Endothelial cell of umbilical vein (primary cell): ENCODE measurements at regions not wholly inside any gene's neighbourhood (a gene's known extent, or its start where the extent isn't known, plus 50 kb on each side); places are given as distances from the start of the nearest gene placed in this dataset.

Experiments used
- BruUV-seq: library from RNA; stranded (reverse); fragments of 400-500 nt; replicated peaks from 2 replicates; lab custom pipeline; 2021; lab: Mats Ljungman, UMichigan
- CTCF ChIA-PET: fragments of 300-600, 350-600 bp; sonication (Branson Sonifier 250); formaldehyde crosslinking; loops from one replicate; lab custom pipeline; 2021; ENCODE audit warnings: antibody characterized with exemption, inconsistent platforms; lab: Charles Lee
- POLR2A ChIA-PET: fragments of 300-600, 350-600 bp; sonication (Branson Sonifier 250); formaldehyde crosslinking; loops from one replicate; lab custom pipeline; 2021; ENCODE audit warnings: antibody characterized with exemption, inconsistent platforms; lab: Charles Lee
- DNase-seq: peaks from one replicate; pipeline ENCODE4 v3.0.0-alpha.2; 2011; ENCODE audit warnings: low read depth, low spot score
- FAIRE-seq: peaks from 2 replicates; lab custom pipeline; 2011; peaks lifted over from hg19 to GRCh38; lab: Jason Lieb, UNC
- H2AFZ ChIP-seq: 2 replicates; pipeline ENCODE4 v1.6.0; 2012; ENCODE audit warnings: low read depth, low read length, control low read depth, inconsistent platforms
- H3K27ac ChIP-seq: 2 replicates; pipeline ENCODE4 v1.5.1; 2011; ENCODE audit warnings: low read depth, mild to moderate bottlenecking, control low read depth, low read length, moderate library complexity; ENCODE audit not compliant: insufficient read depth
- H3K27me3 ChIP-seq, 2 experiments: 2 replicates each; pipeline versions ENCODE4 v1.6.0 to v1.6.1; 2011; ENCODE audit warnings: low read length in 2 of 2, mixed read lengths in 1 of 2; ENCODE audit not compliant: control insufficient read depth in 2 of 2, insufficient read depth in 2 of 2
- H3K36me3 ChIP-seq, 2 experiments: 2 replicates in 1 of 2; 3 replicates in 1 of 2; pipeline ENCODE4 v1.5.1; 2011; ENCODE audit warnings: low read length in 2 of 2, mild to moderate bottlenecking in 1 of 2, moderate library complexity in 1 of 2; ENCODE audit not compliant: control insufficient read depth in 2 of 2, insufficient read depth in 2 of 2; ENCODE audit errors: extremely low read depth in 1 of 2
- H3K4me1 ChIP-seq: 3 replicates; pipeline ENCODE4 v1.5.1; 2011; ENCODE audit warnings: mild to moderate bottlenecking, low read length; ENCODE audit not compliant: control insufficient read depth, insufficient read depth; ENCODE audit errors: extremely low read depth
- H3K4me2 ChIP-seq: 2 replicates; pipeline ENCODE4 v1.6.1; 2011; ENCODE audit warnings: low read length, control low read depth, mixed read lengths; ENCODE audit not compliant: insufficient read depth
- H3K4me3 ChIP-seq, 3 experiments: fragments of 200-600 bp in 1 of 3; sonication (generic), shearing (Covaris generic) in 1 of 3; replicated peaks in 1 of 3; 2 replicates each; pipeline ENCODE4 v1.5.1; 2011 to 2016; ENCODE audit warnings: control low read depth in 3 of 3, low read length in 3 of 3, mild to moderate bottlenecking in 2 of 3, inconsistent platforms in 1 of 3, low read depth in 1 of 3, moderate library complexity in 1 of 3; ENCODE audit not compliant: insufficient read depth in 1 of 3
- H3K79me2 ChIP-seq: 2 replicates; pipeline ENCODE4 v1.6.0; 2012; ENCODE audit warnings: low read length, inconsistent platforms; ENCODE audit not compliant: control insufficient read depth, insufficient read depth
- H3K9ac ChIP-seq: replicated peaks from 2 replicates; pipeline ENCODE3; 2011; ENCODE audit warnings: low read length, control low read depth; ENCODE audit not compliant: insufficient read depth; ENCODE audit errors: extremely low read depth
- H3K9me1 ChIP-seq: replicated peaks from 3 replicates; pipeline ENCODE4 v1.6.0; 2011; ENCODE audit warnings: mild to moderate bottlenecking, low read length; ENCODE audit not compliant: control insufficient read depth, insufficient read depth; ENCODE audit errors: extremely low read depth
- H3K9me3 ChIP-seq: replicated peaks from 2 replicates; pipeline ENCODE4 v1.5.1; 2012; ENCODE audit warnings: low read length, inconsistent platforms; ENCODE audit not compliant: control insufficient read depth, insufficient read depth
- H4K20me1 ChIP-seq: replicated peaks from 2 replicates; pipeline ENCODE3; 2011; ENCODE audit warnings: mild to moderate bottlenecking, low read length; ENCODE audit not compliant: control insufficient read depth, insufficient read depth; ENCODE audit errors: extremely low read depth
- CTCF ChIP-seq, 2 donors: IDR thresholded peaks; 1 replicate in 1 of 2; 2 replicates in 1 of 2; pipeline ENCODE4 v1.5.1; 2011; ENCODE audit warnings: low read length in 2 of 2, mild to moderate bottlenecking in 2 of 2, moderate library complexity in 2 of 2, control low read depth in 1 of 2, inconsistent platforms in 1 of 2, low read depth in 1 of 2; ENCODE audit not compliant: insufficient read depth in 1 of 2; ENCODE audit errors: extremely low read depth in 1 of 2
- EZH2 ChIP-seq: IDR thresholded peaks from 2 replicates; pipeline ENCODE4 v1.6.1; 2012; ENCODE audit warnings: borderline replicate concordance, low read depth, mild to moderate bottlenecking, moderate library complexity, low read length, inconsistent platforms; ENCODE audit not compliant: severe bottlenecking
- FOS ChIP-seq: IDR thresholded peaks from 2 replicates; pipeline ENCODE4 v1.6.1; 2011; ENCODE audit warnings: mild to moderate bottlenecking, low read length, moderate library complexity, borderline replicate concordance; ENCODE audit not compliant: insufficient read depth
- GATA2 ChIP-seq: IDR thresholded peaks from 2 replicates; pipeline ENCODE4 v1.7.0; 2011; ENCODE audit warnings: low read depth, mild to moderate bottlenecking, moderate library complexity, mixed read lengths, low read length; ENCODE audit not compliant: insufficient read length, insufficient read depth
- JUN ChIP-seq: IDR thresholded peaks from 2 replicates; pipeline ENCODE4 v1.6.1; 2011; ENCODE audit warnings: borderline replicate concordance, low read depth; ENCODE audit not compliant: insufficient read length, insufficient read depth
- MAX ChIP-seq: IDR thresholded peaks from 2 replicates; pipeline ENCODE4 v1.6.1; 2011; ENCODE audit not compliant: insufficient read depth, insufficient read length
- MYC ChIP-seq: IDR thresholded peaks from one replicate; pipeline ENCODE4 v1.6.1; 2011; ENCODE audit warnings: mild to moderate bottlenecking, low read depth, low read length
- POLR2A ChIP-seq: IDR thresholded peaks from 2 replicates; pipeline ENCODE4 v1.6.1; 2012; ENCODE audit warnings: low read depth, mild to moderate bottlenecking, control low read depth, low read length
- POLR2AphosphoS5 ChIP-seq: IDR thresholded peaks from 2 replicates; pipeline ENCODE4 v1.6.1; 2012; ENCODE audit warnings: low read depth, mild to moderate bottlenecking, control low read depth, low read length, moderate library complexity; ENCODE audit not compliant: insufficient read depth
- dilution Hi-C: fragments of 300-500 bp; cut with MboI; formaldehyde crosslinking; loops from one replicate; pipeline ENCODE4 v1.15.0; 2019; ENCODE audit warnings: low sequenced_read_pairs; ENCODE audit not compliant: extremely low pct_ligation_motif_present
- intact Hi-C: fragments of 100-400 bp; cut with micrococcal nuclease; formaldehyde crosslinking; loops from one replicate; pipeline ENCODE4 v1.10.0; 2022

GRCh38 chr6:141313986-141314385 lies 818.7 kb upstream of the GJE1 start:
- Histone ChIP-seq H3K36me3 (no peaks in the 10 kb centered on the region), H3K4me3 (no peak overlapping the region), H3K27ac (no peak overlapping the region), H2AFZ (no peak overlapping the region), H3K27me3 (no peaks in the 10 kb centered on the region), H4K20me1 (no peaks in the 10 kb centered on the region), H3K4me2 (no peak overlapping the region), H3K9ac (no peak overlapping the region), H3K9me3 (no peaks in the 10 kb centered on the region), H3K79me2 (no peaks in the 10 kb centered on the region), H3K9me1 (no peaks in the 10 kb centered on the region), H3K4me1 (no peaks in the 10 kb centered on the region)
- CTCF ChIA-PET, result interaction anchor here (1.5 kb wide), 1 partner anchor 11 kb away, joined by 5 read pairs; no protein-coding TSS in a partner anchor
- no TSS peak for BruUV-seq
- intact Hi-C loops (no loop called here), dilution Hi-C loops (no loop called here)
- POLR2A ChIA-PET, result interaction anchor here (0.6 kb wide), 1 partner anchor 1764 kb away, joined by 5 read pairs; no protein-coding TSS in a partner anchor
- no peak for TF ChIP-seq MAX
- DNase-seq (no peak), FAIRE-seq (no peak)

DNA sequence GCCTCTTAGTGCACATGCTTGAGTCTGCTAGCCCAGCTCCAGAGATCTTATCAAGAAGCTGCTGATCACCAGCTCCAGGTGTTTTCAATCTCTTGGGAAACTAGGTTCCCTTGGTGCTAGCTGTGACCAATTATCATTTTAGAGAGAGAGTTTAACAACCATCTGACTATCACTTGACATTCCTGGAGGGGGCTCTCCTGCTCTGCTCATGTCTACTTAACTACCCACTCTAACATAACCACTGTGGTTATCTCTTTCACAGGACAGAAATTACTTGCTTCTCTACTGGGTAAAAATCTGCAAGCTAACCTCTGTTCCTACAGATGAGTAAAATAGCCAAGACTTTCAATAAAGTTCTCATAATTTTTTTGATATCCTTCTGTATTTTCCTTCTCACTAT lies 823.4 kb upstream of the GJE1 start:
- no peak overlapping the region for H3K9ac ChIP-seq
- H3K4me2 ChIP-seq, result no peak overlapping the region
- H2AFZ ChIP-seq, result no peak overlapping the region
- no peaks in the 10 kb centered on the region for H3K4me1 ChIP-seq
- ChIA-PET POLR2A (no interaction called here), CTCF (no interaction called here)
- no peaks in the 10 kb centered on the region for H3K27me3 ChIP-seq
- dilution Hi-C loops (no loop called here), intact Hi-C loops (loop anchor here (5.0 kb wide), 1 partner anchor 253 kb away; no protein-coding TSS in a partner anchor)
- no peaks in the 10 kb centered on the region for H3K9me1 ChIP-seq
- TF ChIP-seq CTCF (IDR thresholded peaks at IDR 0.05; ENCODE audit: extremely low read depth in 1 of 2, insufficient read depth in 1 of 2, low read depth in 1 of 2, low read length in 2 of 2) (no peak), FOS (no peak), JUN (no peak), POLR2AphosphoS5 (no peak), MYC (no peak), MAX (no peak), EZH2 (no peak), POLR2A (no peak), GATA2 (no peak)
- peak; percentile 24 for FAIRE-seq
- no TSS peak for BruUV-seq
- no peaks in the 10 kb centered on the region for H3K36me3 ChIP-seq
- H4K20me1 ChIP-seq, result no peaks in the 10 kb centered on the region
- no peaks in the 10 kb centered on the region for H3K9me3 ChIP-seq
- no peak overlapping the region for H3K4me3 ChIP-seq
- no peak overlapping the region for H3K27ac ChIP-seq
- H3K79me2 ChIP-seq, result no peaks in the 10 kb centered on the region
- DNase-seq, result no peak
